HT-29 (cell line): ENCODE measurements at regions not wholly inside any gene's neighbourhood (a gene's known extent, or its start where the extent isn't known, plus 50 kb on each side); places are given as distances from the start of the nearest gene placed in this dataset.

Experiments used
- DNase-seq: peaks from one replicate; pipeline ENCODE4 v3.0.0-alpha.2; 2015; ENCODE audit warnings: low spot score

DNA sequence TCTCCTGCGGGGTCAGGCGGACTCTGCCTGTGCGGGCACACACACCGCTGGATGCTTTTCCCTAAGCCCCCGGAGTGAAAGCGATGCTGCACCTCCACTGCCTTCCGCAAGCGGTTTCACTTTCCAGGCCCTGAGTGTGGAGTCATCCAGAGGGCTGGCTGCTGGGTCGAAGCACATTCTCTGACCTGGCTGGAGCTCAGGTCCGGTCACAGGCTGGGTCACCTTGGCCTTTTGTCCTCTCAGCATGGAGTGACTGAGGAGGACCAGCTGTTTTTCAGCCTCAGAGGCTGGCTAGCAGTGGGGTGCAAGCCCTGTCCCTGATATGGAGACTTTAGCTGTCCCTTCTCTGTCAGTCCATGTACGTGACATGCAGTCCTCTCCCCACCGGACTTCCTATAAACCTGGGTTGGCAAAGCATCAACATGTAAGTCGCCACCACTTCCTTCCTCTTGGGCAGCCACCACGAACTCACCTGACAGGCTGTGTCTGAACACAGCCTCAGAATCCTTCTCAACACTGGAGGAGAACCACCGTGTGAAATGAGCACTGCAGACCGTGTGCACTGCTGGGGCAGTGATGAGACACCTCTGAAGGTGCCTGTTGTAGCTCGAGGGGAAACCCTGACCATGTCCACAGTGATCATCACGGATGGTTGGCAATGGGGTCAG, 51.3 kb downstream of the GADD45G start:
- no peak for DNase-seq

DNA sequence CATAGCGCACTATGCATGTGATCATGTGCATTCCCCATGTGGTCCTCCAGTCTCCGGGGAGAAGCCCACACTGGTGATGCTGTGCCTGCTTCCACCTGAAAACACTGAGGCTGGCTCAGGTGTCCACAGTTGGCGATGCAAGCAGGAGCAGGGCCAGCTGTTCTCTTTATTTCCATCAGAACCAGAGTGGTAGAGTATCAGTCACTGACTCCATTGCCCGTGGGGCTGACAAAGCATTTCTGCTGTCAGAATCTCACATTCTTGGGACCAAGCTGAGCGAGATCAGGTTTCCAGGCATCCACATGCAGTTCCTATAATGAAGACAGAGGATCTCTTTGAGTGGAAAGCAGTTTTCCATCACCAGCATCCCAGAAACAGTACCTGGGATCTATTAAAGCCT, 52.5 kb downstream of the GADD45G start:
- no peak for DNase-seq

DNA sequence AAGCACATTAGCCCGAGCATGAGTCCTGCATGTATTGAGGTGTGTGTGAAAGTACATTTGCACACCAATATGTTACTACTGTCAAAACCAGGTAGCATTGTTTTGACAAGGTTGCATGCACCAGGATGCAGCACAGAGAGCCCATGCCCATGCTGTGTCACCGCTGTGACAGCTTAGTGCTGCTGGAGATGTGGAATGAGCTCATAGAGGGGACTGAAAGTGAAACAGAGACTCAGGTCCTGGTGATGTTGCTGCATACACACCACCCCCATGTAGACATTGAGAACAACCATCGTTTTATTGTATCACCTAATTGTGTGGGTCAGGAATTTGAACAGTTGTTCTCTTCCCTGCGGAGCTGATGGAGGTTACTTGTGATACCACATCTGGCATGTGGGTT, 53.0 kb downstream of the GADD45G start:
- no peak for DNase-seq

DNA sequence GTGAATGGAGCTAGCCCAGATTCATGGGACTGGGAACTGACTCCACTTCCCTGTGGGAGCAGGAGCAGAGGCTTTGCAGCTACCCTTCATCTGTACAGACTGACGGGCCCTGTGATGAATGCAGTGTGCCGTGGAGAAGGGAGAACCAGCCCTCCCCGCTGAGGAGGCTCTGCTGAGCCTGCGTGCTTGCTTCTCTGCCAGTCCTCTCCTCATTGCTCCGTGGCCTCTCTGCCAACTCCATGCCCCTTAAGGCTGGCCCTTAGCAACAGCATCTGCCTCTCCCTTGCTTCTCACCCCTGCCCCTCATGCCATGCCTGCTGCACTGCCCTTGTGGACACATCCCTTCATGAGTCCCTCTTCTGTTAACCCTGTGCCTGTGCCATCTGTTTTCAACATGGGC, 53.6 kb downstream of the GADD45G start:
- DNase-seq, result no peak

DNA sequence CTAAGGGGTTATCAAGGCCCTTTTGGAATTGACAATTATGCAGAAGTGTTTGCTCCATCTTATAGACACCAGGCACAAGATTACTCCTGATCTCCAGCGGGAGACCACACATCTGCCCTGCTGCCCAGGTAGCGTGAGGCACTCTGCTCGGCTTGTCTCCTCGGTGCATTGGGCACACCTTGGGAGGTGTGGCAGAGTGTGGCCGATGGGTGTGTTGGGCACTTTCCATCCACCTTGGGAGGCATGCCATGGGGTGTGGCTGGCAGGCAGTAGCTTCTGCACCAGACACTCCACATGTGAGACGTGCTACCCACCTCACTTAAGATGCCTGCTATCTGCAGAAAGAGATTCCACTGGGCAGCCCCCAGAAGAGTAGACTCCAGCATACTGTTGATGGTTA, 54.1 kb downstream of the GADD45G start:
- no peak for DNase-seq

DNA sequence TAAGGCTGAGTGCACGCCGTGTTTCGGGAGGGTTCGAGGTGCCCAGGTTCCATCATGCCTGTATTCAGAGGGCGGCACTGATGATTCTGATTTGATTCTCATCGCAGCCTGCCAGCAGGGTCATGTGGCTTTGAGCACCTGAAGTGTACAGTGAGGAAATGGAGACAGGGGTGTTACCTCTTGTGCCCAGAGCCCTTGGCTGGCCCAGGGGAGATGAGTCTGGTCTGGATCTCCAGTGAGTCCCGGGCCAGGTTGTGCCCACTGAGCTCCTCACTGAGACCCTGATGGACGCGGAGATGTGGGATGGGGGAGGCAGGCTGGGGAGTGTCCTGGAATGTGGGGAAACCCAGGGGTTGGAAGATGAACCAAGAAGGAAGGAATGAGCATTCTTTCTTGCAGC, 54.7 kb downstream of the GADD45G start:
- no peak for DNase-seq

DNA sequence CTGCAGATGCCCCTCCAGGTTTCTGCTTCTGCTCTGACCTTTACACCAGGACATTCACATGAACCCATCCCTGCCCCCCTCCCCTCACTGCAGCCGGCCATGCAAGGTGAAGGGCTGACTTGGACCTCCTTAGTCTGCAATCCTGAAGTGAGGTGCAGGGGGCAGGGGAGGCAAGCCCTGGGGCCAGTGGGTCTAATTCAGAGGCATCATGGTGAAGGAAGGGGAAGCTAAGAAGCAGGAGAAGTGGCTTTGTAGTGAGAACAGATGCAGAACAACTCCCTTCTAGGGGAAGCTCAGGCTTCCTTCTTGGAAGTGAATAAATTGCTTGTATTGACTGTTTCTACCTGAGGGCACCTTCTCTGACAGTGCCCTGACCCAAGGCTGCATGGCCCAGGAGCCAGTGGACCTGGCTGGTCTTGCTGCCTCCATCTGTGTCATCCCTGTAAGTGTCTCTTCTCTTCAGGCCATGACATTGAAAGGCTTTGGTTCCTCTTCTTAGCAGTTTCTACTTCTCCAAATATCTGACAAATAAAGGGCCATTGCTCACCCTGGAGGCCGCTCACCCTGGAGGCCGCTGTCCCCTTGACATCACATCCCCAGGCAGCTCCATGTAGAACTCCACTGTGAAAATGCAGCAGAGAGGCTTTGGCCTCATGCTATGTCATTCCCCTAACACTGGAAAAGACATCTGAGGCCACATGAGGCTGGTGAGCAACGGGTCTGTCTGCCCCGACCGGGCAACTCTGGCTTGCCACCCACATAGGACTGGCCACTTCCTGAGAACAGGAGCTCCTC, 55.3 kb downstream of the GADD45G start:
- DNase-seq, result no peak

DNA sequence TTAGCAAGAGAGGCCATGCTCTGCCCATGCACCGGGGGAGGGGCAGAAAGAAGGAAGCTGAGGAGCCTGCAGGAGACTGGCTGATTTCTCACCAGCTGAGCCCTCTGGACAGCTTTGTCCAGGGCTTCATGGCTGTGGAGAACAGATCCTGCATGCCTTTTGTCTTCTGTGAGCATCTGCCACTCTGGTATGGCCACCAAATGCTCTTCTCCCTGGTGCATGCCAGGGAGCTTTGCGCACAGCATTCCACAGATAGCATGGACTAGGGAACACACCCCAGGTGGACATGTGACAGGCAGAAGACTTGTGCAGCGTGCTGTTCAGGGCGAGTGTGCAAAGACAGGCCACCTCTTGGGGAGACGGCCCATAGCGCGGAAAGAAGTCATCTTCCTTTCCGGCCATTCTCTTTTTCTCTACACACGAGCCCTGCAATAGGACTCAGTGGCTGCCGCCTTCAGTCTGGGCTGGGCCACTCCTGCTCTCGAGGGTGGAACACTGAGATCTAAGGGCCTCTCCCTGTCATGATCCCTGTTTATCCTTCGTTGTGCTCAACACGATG, 56.7 kb downstream of the GADD45G start:
- no peak for DNase-seq

DNA sequence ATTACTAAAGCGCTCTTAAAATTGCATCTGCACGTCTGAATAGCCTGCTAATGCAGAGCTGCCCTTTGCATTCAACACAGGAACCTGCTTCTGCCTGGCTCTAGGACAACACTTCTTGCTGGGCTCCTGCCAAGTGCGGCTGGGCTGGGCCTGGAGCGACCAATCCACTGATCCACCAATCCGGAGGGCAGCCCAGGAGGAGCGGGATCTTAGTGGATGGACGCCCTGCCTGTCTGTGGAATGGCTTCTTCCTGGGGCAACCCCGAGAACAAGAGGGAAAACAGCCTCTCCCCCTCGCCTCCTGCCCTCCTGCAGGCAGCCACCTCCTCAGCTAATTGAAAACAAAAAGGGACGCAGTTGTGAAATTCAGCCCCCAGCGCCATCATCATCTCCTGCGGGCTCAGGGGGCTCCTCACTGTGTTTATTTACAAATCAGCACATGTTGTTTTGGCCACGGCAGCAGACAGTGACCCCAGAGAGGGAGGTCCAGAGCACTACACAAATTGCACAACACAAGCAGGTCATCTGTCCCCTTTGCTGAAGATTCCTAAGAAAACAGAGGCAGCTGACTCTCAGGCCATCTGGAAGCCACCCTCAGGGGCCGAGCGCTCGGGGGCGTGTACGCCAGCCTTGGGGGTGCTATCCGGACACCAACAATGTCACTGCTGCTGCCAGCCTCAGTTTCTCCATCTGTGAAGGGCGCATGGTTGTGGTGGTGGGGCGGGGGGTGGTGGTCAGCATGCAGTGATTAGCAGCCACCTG, 57.3 kb downstream of the GADD45G start:
- peak; percentile 97 for DNase-seq

DNA sequence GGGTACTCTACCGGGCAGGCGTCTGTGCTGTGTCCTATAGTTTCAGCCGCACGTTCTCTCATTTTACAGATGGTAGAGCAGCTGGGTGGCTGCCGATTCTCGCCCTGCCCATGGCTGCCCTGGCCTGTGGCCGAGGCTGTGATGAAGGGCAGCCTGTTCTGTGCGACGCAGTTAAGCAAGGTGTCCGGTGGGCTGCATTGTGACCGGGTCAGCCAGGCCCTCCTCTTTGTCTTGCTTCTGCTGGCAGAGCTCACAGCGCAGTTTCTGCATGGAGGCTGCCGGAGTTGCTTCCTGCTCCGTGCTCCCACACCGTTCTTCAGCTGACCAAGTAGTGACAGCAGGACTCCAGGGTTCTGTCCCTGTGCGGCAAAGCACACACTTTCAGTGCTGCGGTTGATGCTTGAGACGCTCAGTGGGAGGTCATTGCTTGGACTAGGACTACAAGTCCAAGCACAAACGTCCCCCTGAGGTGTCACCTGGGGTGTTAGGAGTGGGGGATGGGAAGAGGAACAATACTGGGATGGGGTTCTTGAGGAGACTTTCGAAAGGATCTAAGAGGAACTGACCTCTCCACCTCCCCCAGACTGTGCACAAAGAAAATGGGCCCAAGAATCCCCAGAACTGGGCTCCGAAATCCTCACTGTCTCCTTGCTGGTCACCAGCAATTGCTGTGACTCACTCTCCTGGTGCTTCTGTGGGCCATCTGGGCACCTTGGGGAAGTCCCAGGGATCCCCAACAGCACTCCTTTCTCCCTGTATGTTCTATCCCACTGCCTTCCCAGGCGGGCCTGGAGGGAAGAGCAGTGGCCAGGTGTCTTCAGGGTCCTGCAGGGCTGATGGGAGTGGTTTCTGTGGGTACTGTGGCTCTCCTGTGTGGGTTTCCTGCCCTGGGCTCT, 58.2 kb downstream of the GADD45G start:
- DNase-seq, result no peak

DNA sequence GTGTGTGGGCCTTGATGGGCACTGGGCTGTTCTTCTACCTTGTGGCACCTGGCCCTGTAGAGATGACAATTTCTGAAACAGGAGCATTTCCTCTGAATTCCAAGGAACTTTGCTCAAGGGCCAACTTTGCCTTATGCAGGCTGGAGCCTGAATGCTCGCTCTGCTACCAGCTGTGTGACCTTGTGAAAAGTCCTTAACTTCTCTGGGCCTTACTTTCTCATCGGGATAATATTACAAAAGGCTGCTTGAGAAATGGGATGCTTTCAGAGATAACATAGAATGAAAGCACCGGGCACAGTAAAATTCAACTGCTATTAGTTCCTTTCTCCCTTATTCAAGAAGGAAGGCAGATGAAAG, 58.8 kb downstream of the GADD45G start:
- DNase-seq, result no peak

DNA sequence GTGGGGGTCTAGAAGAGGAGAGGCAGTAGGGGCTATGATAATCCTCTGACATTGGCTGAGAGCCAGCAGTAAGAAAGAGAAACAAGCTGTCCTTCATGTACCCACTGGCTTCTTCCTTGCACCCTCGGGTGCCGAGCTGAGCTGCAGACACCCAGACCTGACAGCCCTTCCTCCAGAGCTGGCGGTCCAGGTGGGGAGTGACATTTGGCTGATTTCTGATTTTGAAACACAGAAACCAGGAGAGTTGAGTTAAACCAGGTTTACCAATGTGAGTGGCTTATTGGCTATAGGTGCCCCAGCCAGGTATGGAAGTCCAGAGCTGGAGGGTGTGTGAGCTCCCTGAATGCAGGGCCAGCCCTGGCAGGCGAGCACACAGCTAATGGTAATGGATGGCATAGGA, 59.2 kb downstream of the GADD45G start:
- DNase-seq, result no peak

DNA sequence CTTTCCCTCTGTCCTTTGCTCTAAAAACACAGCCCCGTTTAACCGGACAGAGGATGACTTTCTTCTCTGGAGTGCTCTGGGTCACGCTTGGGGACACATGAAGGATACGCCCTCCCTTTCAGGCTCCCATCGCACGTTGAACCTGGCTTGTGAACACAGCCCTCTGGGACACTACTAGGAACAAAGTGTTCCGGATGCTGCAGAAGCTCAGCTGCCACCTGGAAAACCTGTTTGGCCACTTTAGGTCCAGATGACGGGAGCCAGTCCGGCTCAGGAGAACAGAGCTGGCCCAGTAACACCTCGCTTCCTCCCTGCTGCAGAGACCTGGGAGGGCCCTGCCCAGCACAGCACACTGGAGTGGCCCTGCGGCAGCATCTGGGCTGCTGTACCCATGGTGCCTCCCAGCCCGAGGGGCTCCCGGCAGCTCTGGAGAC, 60.1 kb downstream of the GADD45G start:
- DNase-seq, result peak; percentile 85

DNA sequence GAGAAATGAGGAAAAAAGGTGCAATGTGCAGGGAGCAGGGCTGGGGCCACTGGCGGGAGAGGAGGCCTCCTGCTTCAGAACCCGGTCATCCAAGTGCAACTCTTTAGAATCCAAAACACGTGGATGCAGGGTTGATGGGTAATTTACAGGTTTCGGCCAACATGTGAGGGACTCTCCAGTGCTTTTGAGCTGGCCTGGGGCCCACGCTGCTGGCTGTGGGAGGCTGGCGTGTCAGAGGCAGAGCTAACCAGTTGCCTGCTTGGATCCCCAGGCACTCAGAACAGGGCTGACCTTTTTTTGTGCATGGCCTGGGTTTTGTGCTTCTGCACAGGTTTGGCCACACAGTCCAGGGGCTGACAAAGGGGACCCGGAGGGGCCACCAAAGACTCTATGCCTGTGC, 61.6 kb downstream of the GADD45G start:
- DNase-seq, result no peak

DNA sequence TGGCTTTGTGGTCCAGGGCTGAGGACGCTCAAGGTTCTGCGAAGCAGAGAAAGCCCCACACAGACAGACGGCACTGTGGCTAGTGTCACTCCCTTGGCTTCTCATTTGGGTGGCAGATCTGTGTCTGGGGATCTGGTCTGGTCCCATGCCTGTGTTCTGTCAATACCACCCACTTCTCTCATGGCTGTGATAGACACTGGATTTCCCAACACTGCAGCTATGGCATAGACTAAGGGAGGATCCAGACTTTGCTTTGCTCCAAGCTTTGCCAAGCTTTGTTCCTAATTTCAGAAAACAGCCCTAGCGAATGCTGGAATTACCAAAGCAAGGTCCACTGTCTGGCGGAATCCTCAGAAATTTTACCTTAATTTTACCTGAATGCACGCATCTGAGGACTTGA, 62.1 kb downstream of the GADD45G start:
- DNase-seq, result no peak

DNA sequence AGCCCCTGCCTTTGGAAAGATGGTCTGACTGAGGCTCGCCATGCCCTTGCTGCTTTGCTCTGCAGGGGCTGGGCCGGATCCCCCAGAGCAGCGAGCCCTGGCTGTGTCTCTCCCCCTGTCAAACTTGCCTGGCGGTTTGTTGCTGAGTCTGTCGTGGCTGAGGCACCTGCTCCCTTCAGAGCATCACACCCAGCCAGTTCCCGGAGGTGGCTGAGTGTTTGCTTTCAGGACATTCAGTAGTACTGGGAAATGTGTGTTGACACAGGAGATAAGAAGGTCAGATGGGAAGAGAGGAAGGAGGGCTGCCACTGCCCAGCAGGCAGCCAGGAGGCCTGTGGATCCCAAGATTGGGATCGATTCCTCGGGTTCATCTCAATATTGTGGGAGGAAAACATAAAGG, 62.9 kb downstream of the GADD45G start:
- DNase-seq, result no peak

DNA sequence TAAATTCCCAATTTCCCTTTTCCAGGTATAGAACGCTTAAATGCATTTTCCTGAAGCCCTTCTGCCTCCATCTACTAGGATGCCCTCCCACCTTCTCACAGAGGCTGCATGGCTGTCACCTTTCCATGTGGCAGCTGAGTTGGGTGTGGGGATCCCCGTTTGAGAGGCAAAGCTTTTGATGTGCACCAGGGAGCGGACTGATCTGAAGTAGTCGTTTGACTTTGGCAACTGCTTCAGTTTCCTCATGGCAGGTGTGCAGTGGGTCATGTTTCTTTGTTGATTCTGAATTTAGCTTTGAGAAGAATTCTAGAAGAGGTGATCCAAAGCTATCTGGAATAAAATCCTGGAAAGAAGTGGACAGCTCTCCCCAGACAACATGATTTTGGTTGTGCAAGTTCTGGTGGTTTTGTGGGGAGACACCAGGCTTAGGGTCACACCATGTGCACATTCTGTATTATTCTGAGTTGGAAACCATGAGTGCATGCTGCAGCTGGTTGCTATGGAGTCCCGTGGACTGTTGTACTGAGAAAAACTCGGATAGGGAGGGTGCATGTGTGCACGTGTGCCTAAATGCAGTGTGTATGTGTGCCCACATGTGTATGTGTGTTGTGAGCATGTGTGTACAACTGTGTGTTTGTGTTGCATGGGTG, 63.5 kb downstream of the GADD45G start:
- DNase-seq, result no peak

DNA sequence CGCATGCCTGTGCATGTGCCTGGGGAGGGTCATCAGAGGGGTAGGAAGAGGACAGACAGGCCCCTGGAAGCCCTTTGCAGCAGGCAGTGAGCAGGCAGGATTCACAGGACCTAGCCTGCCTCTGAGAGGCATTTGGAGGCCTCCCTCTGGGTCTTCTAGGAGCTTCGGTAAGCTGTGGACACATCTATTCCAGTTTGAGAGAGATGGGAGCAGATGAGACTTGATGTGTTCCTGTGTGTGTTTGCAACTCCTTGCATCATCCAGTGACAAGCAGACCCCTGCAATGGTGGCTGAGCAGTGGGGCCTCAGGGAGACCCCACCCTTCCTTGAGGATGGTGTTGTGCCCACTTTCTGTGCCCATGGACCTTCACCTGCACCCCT, 64.0 kb downstream of the GADD45G start:
- no peak for DNase-seq

DNA sequence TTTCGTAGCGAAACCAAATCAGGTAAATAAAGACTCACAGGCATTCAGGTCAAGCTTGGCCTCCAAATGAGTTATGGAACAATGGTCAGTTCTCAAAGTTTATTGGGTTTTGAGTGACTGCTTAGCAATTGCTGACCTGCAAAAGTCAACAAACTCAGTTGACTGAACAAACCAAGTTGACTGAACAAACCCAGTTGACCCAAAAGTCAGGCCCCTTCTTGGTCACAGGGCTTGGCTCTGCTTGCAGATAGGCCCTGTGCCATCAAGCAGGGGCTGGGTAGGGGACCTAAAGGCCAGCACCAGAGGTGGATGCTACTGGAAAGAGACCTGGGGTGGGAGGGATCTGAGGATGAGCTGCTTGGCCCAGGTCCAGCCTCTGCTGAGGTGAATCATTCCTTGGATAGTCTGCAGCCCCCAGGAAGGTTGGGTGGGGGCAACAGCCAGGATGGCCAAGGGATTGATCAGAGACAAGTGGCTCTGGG, 64.6 kb downstream of the GADD45G start:
- no peak for DNase-seq

DNA sequence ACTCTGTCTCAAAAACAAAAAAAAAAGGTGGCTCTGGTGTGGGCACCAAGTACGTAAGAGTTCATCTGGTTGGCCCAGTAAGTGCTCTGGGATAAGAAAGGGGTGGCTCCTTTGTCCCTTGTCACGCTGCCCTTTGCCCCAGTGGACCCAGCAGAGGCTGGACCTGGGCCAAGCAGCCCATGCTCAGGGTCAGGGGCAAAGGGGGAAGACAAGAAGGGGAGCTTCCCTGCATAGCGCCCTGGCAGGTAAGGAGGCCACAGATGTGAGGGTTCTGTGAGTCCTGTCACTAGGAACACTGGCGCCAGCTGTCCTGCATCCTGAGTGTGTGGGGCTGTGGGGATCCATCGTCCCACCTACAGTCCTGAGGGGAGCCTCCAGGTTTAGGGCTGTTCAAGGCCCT, 65.3 kb downstream of the GADD45G start:
- no peak for DNase-seq
